ENCODE measurements at regions not wholly inside any gene's neighbourhood (a gene's known extent, or its start where the extent isn't known, plus 50 kb on each side); places are given as distances from the start of the nearest gene placed in this dataset.

DNA sequence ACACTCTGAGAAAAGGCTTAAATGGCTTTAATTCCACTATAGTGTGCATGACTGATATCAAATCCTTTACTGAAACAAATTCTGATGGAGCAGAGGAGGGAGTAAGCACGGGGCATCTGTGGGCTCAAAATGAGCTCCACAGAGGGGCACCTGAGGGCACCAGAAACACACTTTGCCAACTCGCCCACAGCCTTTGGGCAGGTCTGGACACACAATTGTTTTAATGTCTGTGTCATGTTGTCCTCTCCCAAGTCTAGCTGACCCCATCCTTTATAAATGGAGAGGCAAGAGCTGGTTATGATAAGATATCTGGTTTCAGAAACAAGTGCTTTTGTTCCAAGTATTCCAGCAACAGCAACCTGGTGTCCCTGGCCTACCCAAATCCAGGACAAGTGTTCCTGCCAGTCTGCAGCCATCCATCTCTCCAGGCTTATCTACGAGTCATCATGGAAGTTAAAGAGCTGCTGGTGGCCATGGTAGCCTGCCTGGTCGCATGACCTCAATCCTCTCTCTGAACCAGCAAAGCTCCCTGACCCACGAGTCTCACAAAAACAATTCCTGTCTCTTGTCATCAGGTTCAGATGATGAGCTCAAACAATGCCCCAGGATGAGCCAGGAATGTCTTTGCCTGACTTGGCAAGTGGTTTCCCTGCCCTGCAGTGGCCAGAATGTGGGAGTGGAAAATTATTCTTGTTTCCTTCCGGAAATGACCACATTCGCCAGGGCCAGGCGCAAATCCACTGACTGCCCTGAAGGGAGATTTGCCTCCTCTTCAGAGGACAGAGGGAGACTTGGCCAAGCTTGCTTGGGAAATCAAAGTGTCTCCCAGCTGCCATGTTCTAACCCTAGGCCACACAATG is 64.4 kb upstream of the TPM1 start:
- TF ChIP-seq, protein P1, sequence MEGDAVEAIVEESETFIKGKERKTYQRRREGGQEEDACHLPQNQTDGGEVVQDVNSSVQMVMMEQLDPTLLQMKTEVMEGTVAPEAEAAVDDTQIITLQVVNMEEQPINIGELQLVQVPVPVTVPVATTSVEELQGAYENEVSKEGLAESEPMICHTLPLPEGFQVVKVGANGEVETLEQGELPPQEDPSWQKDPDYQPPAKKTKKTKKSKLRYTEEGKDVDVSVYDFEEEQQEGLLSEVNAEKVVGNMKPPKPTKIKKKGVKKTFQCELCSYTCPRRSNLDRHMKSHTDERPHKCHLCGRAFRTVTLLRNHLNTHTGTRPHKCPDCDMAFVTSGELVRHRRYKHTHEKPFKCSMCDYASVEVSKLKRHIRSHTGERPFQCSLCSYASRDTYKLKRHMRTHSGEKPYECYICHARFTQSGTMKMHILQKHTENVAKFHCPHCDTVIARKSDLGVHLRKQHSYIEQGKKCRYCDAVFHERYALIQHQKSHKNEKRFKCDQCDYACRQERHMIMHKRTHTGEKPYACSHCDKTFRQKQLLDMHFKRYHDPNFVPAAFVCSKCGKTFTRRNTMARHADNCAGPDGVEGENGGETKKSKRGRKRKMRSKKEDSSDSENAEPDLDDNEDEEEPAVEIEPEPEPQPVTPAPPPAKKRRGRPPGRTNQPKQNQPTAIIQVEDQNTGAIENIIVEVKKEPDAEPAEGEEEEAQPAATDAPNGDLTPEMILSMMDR (IDR thresholded peaks at IDR 0.05) = no peak
- TF ChIP-seq POLR2AphosphoS5 (IDR thresholded peaks at IDR 0.05) (no peak), POLR2A (IDR thresholded peaks at IDR 0.05) (no peak)
